ENCODE measurements at regions not wholly inside any gene's neighbourhood (a gene's known extent, or its start where the extent isn't known, plus 50 kb on each side); places are given as distances from the start of the nearest gene placed in this dataset.

- FAIRE-seq (no peak), DNase-seq (no peak)
- H3K27ac ChIP-seq (ENCODE audit: low read depth in 1 of 3, low read length in 2 of 3) = no peak overlapping the region
- H3K4me1 ChIP-seq (ENCODE audit: control insufficient read depth in 3 of 3, insufficient read depth in 2 of 3, low read depth in 1 of 3, low read length in 2 of 3) = peaks cover 0 to 4% (median 0%) of the 10 kb centered on the region in 3 donors
- no peak overlapping the region for H3K4me3 ChIP-seq (ENCODE audit: low read depth in 1 of 3, low read length in 3 of 3)
- no peaks in the 10 kb centered on the region for H3K9me3 ChIP-seq (ENCODE audit: control insufficient read depth in 2 of 2, insufficient read depth in 1 of 2, low read depth in 1 of 2, low read length in 1 of 2)
- no peaks in the 10 kb centered on the region for H3K27me3 ChIP-seq (ENCODE audit: control insufficient read depth in 3 of 3, insufficient read depth in 3 of 3, low read length in 3 of 3)
- WGBS, 3 donors = 96 to 98% (median 97%) methylated on average over 2 of the region's 2 CpGs
- no peaks in the 10 kb centered on the region for H3K36me3 ChIP-seq (ENCODE audit: control insufficient read depth in 3 of 3, insufficient read depth in 2 of 3, low read depth in 1 of 3, low read length in 3 of 3)
These were observed 181.3 kb upstream of the THBS1 start for GRCh38 chr15:39399600-39399999.

GRCh38 chr15:39400002-39400401 lies 180.9 kb upstream of the THBS1 start:
- peaks cover 0 to 4% (median 0%) of the 10 kb centered on the region in 3 donors for H3K4me1 ChIP-seq (ENCODE audit: control insufficient read depth in 3 of 3, insufficient read depth in 2 of 3, low read depth in 1 of 3, low read length in 2 of 3)
- WGBS, 3 donors = 92 to 97% (median 97%) methylated on average over 1 of the region's 1 CpG

DNA sequence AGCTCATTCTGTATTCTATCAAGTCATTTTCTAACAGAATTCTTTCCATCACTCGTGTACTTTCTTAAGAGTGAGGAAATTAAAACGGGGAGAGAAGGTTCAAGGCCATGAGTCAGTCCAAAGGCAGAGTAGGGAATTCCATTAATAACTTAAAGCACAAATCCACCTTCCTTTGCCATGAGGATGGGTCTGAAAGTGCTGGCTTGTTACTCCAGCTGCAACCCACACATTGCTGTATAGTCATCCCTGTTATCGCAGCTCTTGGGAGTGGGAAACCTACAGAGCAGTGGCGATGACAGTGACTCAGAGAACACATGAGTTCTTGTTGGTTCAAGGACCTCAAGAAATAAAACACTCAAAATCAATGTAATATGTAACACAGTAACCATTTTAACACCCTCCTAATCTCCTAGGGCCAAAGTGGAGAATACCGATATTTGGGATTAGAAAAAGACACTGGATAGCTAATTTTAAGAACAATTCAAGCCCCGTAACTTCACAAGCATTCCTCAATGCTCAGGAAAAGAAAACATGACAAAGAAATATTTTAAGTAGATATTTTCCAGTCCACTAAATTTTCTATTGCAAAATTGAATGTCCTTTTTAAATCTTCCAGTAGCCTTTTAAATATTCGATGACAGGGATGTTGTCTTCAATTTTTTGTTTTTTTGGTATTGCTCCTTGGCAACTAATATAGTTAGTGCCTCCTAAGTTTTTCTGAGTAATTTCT lies 179.9 kb upstream of the THBS1 start:
- DNase-seq (no peak), FAIRE-seq (no peak)
- Histone ChIP-seq H3K27ac (ENCODE audit: low read depth in 1 of 3, low read length in 2 of 3) (no peak overlapping the region), H3K4me1 (ENCODE audit: control insufficient read depth in 3 of 3, insufficient read depth in 2 of 3, low read depth in 1 of 3, low read length in 2 of 3) (peaks cover 0 to 4% (median 0%) of the 10 kb centered on the region in 3 donors), H3K27me3 (ENCODE audit: control insufficient read depth in 3 of 3, insufficient read depth in 3 of 3, low read length in 3 of 3) (no peaks in the 10 kb centered on the region), H3K36me3 (ENCODE audit: control insufficient read depth in 3 of 3, insufficient read depth in 2 of 3, low read depth in 1 of 3, low read length in 3 of 3) (no peaks in the 10 kb centered on the region), H3K4me3 (ENCODE audit: low read depth in 1 of 3, low read length in 3 of 3) (no peak overlapping the region), H3K9me3 (ENCODE audit: control insufficient read depth in 2 of 2, insufficient read depth in 1 of 2, low read depth in 1 of 2, low read length in 1 of 2) (no peaks in the 10 kb centered on the region)
- WGBS, 3 donors = 91 to 92% (median 91%) methylated on average over 7 of the region's 7 CpGs

More at GRCh38 chr15:39400002-39400401, 180.9 kb upstream of the THBS1 start:
- H3K27ac ChIP-seq (ENCODE audit: low read depth in 1 of 3, low read length in 2 of 3) = no peak overlapping the region
- no peaks in the 10 kb centered on the region for H3K9me3 ChIP-seq (ENCODE audit: control insufficient read depth in 2 of 2, insufficient read depth in 1 of 2, low read depth in 1 of 2, low read length in 1 of 2)
- no peaks in the 10 kb centered on the region for H3K36me3 ChIP-seq (ENCODE audit: control insufficient read depth in 3 of 3, insufficient read depth in 2 of 3, low read depth in 1 of 3, low read length in 3 of 3)
- no peaks in the 10 kb centered on the region for H3K27me3 ChIP-seq (ENCODE audit: control insufficient read depth in 3 of 3, insufficient read depth in 3 of 3, low read length in 3 of 3)
- DNase-seq (no peak), FAIRE-seq (no peak)
- no peak overlapping the region for H3K4me3 ChIP-seq (ENCODE audit: low read depth in 1 of 3, low read length in 3 of 3)

DNA sequence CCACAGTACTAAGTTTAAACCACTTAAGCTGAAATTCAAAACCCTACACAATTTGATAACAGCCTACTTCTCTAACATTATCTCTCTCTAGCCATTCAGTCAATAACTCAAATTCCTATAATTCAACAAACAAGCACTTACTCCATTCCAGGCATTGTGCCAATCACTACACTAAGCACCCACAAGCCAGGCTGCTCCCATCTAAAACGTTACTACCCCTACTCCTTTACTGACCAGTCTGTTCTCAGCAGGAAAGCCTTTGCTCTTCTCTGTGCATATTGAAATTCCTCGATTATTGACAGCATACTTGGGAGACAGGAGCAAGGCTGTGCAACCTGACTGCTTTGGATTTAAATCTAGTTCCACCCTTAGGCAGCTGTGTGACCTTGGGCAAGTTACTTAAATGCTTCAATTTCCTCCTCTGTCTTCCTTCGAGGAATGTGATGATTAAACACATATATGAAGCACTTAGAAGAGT lies 177.2 kb upstream of the THBS1 start:
- Histone ChIP-seq H3K27ac (ENCODE audit: low read depth in 1 of 3, low read length in 2 of 3) (no peak overlapping the region), H3K4me1 (ENCODE audit: control insufficient read depth in 3 of 3, insufficient read depth in 2 of 3, low read depth in 1 of 3, low read length in 2 of 3) (peaks cover 0 to 4% (median 0%) of the 10 kb centered on the region in 3 donors), H3K36me3 (ENCODE audit: control insufficient read depth in 3 of 3, insufficient read depth in 2 of 3, low read depth in 1 of 3, low read length in 3 of 3) (no peaks in the 10 kb centered on the region), H3K9me3 (ENCODE audit: control insufficient read depth in 2 of 2, insufficient read depth in 1 of 2, low read depth in 1 of 2, low read length in 1 of 2) (no peaks in the 10 kb centered on the region), H3K27me3 (ENCODE audit: control insufficient read depth in 3 of 3, insufficient read depth in 3 of 3, low read length in 3 of 3) (no peaks in the 10 kb centered on the region), H3K4me3 (ENCODE audit: low read depth in 1 of 3, low read length in 3 of 3) (no peak overlapping the region)
- no peak for FAIRE-seq
- DNase-seq = no peak
- WGBS, 3 donors = 12 to 30% (median 22%) methylated on average over 3 of the region's 3 CpGs

DNA sequence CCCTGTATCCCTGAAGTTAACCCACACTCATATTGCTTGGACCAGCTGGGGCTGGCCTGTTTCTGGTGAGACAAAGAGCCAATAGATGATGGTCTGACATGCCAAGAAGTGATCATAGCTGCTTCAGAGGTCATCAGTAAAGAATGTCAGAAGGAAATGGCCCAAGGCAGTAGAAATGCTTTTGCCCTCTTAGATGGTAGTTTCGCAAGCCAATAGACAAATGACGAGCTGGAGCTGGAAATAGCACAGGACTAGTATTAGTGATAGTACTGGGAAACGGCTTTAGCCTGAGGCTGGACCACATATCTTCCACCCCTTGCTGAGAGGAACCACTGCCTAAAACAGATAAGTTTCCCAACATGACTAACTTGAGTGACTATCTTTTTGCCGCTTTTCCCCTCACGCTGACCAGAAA lies 176.1 kb upstream of the THBS1 start:
- no peak for FAIRE-seq
- DNase-seq = no peak
- H3K27ac ChIP-seq (ENCODE audit: low read depth in 1 of 3, low read length in 2 of 3) = no peak overlapping the region
- peaks cover 0 to 4% (median 0%) of the 10 kb centered on the region in 3 donors for H3K4me1 ChIP-seq (ENCODE audit: control insufficient read depth in 3 of 3, insufficient read depth in 2 of 3, low read depth in 1 of 3, low read length in 2 of 3)
- 80 to 90% (median 89%) methylated on average over 5 of the region's 5 CpGs for WGBS, 3 donors
- no peaks in the 10 kb centered on the region for H3K9me3 ChIP-seq (ENCODE audit: control insufficient read depth in 2 of 2, insufficient read depth in 1 of 2, low read depth in 1 of 2, low read length in 1 of 2)
- H3K36me3 ChIP-seq (ENCODE audit: control insufficient read depth in 3 of 3, insufficient read depth in 2 of 3, low read depth in 1 of 3, low read length in 3 of 3) = no peaks in the 10 kb centered on the region
- H3K4me3 ChIP-seq (ENCODE audit: low read depth in 1 of 3, low read length in 3 of 3) = no peak overlapping the region
- H3K27me3 ChIP-seq (ENCODE audit: control insufficient read depth in 3 of 3, insufficient read depth in 3 of 3, low read length in 3 of 3) = no peaks in the 10 kb centered on the region

- FAIRE-seq (no peak), DNase-seq (no peak)
- no peak overlapping the region for H3K4me3 ChIP-seq (ENCODE audit: low read depth in 1 of 3, low read length in 3 of 3)
- no peaks in the 10 kb centered on the region for H3K27me3 ChIP-seq (ENCODE audit: control insufficient read depth in 3 of 3, insufficient read depth in 3 of 3, low read length in 3 of 3)
- no peak overlapping the region for H3K27ac ChIP-seq (ENCODE audit: low read depth in 1 of 3, low read length in 2 of 3)
- H3K36me3 ChIP-seq (ENCODE audit: control insufficient read depth in 3 of 3, insufficient read depth in 2 of 3, low read depth in 1 of 3, low read length in 3 of 3) = no peaks in the 10 kb centered on the region
- WGBS, 3 donors = 79 to 88% (median 87%) methylated on average over 6 of the region's 6 CpGs
- H3K9me3 ChIP-seq (ENCODE audit: control insufficient read depth in 2 of 2, insufficient read depth in 1 of 2, low read depth in 1 of 2, low read length in 1 of 2) = no peaks in the 10 kb centered on the region
- H3K4me1 ChIP-seq (ENCODE audit: control insufficient read depth in 3 of 3, insufficient read depth in 2 of 3, low read depth in 1 of 3, low read length in 2 of 3) = peaks cover 0 to 4% (median 0%) of the 10 kb centered on the region in 3 donors
These were observed 174.4 kb upstream of the THBS1 start for GRCh38 chr15:39406485-39406884.

GRCh38 chr15:39407116-39407515 lies 173.8 kb upstream of the THBS1 start:
- Histone ChIP-seq H3K27me3 (ENCODE audit: control insufficient read depth in 3 of 3, insufficient read depth in 3 of 3, low read length in 3 of 3) (no peaks in the 10 kb centered on the region), H3K4me1 (ENCODE audit: control insufficient read depth in 3 of 3, insufficient read depth in 2 of 3, low read depth in 1 of 3, low read length in 2 of 3) (peaks cover 0 to 4% (median 0%) of the 10 kb centered on the region in 3 donors), H3K27ac (ENCODE audit: low read depth in 1 of 3, low read length in 2 of 3) (no peak overlapping the region), H3K36me3 (ENCODE audit: control insufficient read depth in 3 of 3, insufficient read depth in 2 of 3, low read depth in 1 of 3, low read length in 3 of 3) (no peaks in the 10 kb centered on the region), H3K9me3 (ENCODE audit: control insufficient read depth in 2 of 2, insufficient read depth in 1 of 2, low read depth in 1 of 2, low read length in 1 of 2) (no peaks in the 10 kb centered on the region), H3K4me3 (ENCODE audit: low read depth in 1 of 3, low read length in 3 of 3) (no peak overlapping the region)
- DNase-seq = no peak
- no peak for FAIRE-seq
- 92 to 100% (median 97%) methylated on average over 2 of the region's 2 CpGs for WGBS, 3 donors

- Histone ChIP-seq H3K36me3 (ENCODE audit: control insufficient read depth in 3 of 3, insufficient read depth in 2 of 3, low read depth in 1 of 3, low read length in 3 of 3) (no peaks in the 10 kb centered on the region), H3K27ac (ENCODE audit: low read depth in 1 of 3, low read length in 2 of 3) (no peak overlapping the region), H3K27me3 (ENCODE audit: control insufficient read depth in 3 of 3, insufficient read depth in 3 of 3, low read length in 3 of 3) (no peaks in the 10 kb centered on the region), H3K9me3 (ENCODE audit: control insufficient read depth in 2 of 2, insufficient read depth in 1 of 2, low read depth in 1 of 2, low read length in 1 of 2) (no peaks in the 10 kb centered on the region), H3K4me1 (ENCODE audit: control insufficient read depth in 3 of 3, insufficient read depth in 2 of 3, low read depth in 1 of 3, low read length in 2 of 3) (no peaks in the 10 kb centered on the region), H3K4me3 (ENCODE audit: low read depth in 1 of 3, low read length in 3 of 3) (no peak overlapping the region)
- no peak for FAIRE-seq
- no peak for DNase-seq
- 66 to 89% (median 80%) methylated on average over 2 of the region's 2 CpGs for WGBS, 3 donors
These were observed 170.9 kb upstream of the THBS1 start for GRCh38 chr15:39409876-39410530.

Data from small intestine (tissue), 7 donors.